LNCaP clone FGC (cell line): ENCODE measurements at regions not wholly inside any gene's neighbourhood (a gene's known extent, or its start where the extent isn't known, plus 50 kb on each side); places are given as distances from the start of the nearest gene placed in this dataset.
"Not testable (repeated sequence)": the region's sequence is repeated elsewhere in the genome, so short reads cannot be mapped to it uniquely, and the experiment has no call there.

Experiments used
- DNase-seq: peaks from one replicate; pipeline ENCODE4 v3.0.0-alpha.2; 2011; ENCODE audit warnings: low read depth
- H3K4me3 ChIP-seq: 2 replicates; pipeline ENCODE4 v1.5.1; 2011; ENCODE audit warnings: mild to moderate bottlenecking, low read depth, low read length, control low read depth
- CTCF ChIP-seq: IDR thresholded peaks from 2 replicates; pipeline ENCODE4 v1.5.1; 2012; ENCODE audit warnings: mild to moderate bottlenecking; ENCODE audit not compliant: control insufficient read depth, insufficient read depth; ENCODE audit errors: extremely low read depth

GRCh38 chr11:28900427-28900826 lies 792.2 kb downstream of the METTL15 start:
- no peak for DNase-seq
- no peak for TF ChIP-seq CTCF
- H3K4me3 ChIP-seq = no peak overlapping the region

GRCh38 chr11:28899706-28900105 lies 791.5 kb downstream of the METTL15 start:
- H3K4me3 ChIP-seq = no peak overlapping the region
- DNase-seq = no peak
- no peak for TF ChIP-seq CTCF

GRCh38 chr11:28890601-28891040 lies 782.4 kb downstream of the METTL15 start:
- DNase-seq, H3K4me3 ChIP-seq: not testable (repeated sequence)

GRCh38 chr11:28887681-28888080 lies 779.5 kb downstream of the METTL15 start:
- H3K4me3 ChIP-seq = no peak overlapping the region
- TF ChIP-seq CTCF = no peak
- no peak for DNase-seq

GRCh38 chr11:28879869-28880268 lies 771.7 kb downstream of the METTL15 start:
- no peak for TF ChIP-seq CTCF
- H3K4me3 ChIP-seq = no peak overlapping the region
- no peak for DNase-seq

GRCh38 chr11:28878025-28878424 lies 769.8 kb downstream of the METTL15 start:
- no peak for DNase-seq
- TF ChIP-seq CTCF = no peak
- H3K4me3 ChIP-seq = no peak overlapping the region

- no peak overlapping the region for H3K4me3 ChIP-seq
- no peak for DNase-seq
- TF ChIP-seq CTCF = no peak
Observed at GRCh38 chr11:28877340-28877739, 769.2 kb downstream of the METTL15 start.
